HG02981 (cell line): ENCODE measurements at regions not wholly inside any gene's neighbourhood (a gene's known extent, or its start where the extent isn't known, plus 50 kb on each side); places are given as distances from the start of the nearest gene placed in this dataset.

ENCODE experiments used
- ATAC-seq: cut with Tn5 transposase; IDR thresholded peaks from one replicate; pipeline ENCODE4 v1.9.1; 2021; ENCODE audit warnings: mild to moderate bottlenecking, moderate library complexity; ENCODE audit not compliant: unreplicated experiment

DNA sequence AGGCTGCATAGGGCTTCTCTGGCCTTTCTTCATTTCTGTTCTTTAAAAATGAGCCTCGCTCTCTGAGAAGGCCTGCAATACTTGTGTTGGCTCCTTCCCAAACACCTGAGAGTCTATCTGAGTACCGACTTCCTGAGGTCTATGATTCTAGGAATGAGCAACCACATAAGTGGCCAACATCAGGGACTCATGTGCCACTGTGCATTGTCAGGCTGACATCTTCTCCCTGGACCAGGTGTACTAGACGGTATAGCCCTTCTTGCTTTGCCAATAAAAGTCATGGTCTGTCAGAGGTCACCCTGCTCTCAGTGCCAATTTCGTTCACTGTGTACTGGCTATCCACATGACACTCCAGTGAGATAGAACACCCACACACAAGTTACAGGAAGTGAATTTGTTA, 67.4 kb upstream of the EPHA5 start:
- ATAC-seq: no peak

DNA sequence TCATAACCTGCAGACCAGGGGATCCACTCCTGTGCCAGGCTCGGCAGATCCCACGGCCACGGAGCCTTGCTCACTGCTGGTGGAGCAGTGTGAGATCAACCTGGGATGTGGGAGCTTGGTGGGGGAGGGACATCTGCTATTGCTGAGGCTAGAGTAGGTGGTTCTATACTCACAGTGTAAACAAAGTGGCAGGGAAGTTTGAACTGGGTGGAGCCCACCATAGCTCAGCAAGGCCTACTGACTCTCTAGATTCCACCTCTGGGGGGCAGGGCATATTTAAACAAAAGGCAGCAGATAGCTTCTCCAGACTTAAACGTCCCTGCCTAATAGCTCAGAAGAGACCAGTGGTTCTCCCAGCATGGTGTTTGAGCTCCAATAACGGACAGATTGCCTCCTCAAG, 54.7 kb upstream of the EPHA5 start:
- no peak for ATAC-seq
